ENCODE measurements at regions not wholly inside any gene's neighbourhood (a gene's known extent, or its start where the extent isn't known, plus 50 kb on each side); places are given as distances from the start of the nearest gene placed in this dataset.

- TF ChIP-seq EZH2 (IDR thresholded peaks at IDR 0.05; ENCODE audit: borderline replicate concordance, control insufficient read depth, low read depth, low read length): no peak
- no peak for TF ChIP-seq MAX (IDR thresholded peaks at IDR 0.05; ENCODE audit: low read depth, low read length)
- no peak for TF ChIP-seq CREB1 (IDR thresholded peaks at IDR 0.05; ENCODE audit: low read depth)
- TF ChIP-seq NFYA (IDR thresholded peaks at IDR 0.05; ENCODE audit: borderline replicate concordance, low read depth, low read length): no peak
- TF ChIP-seq MYC (IDR thresholded peaks at IDR 0.05; ENCODE audit: insufficient read depth, insufficient read length, insufficient replicate concordance, low read length, severe bottlenecking): no peak
- no peak for TF ChIP-seq TCF7 (IDR thresholded peaks at IDR 0.05; ENCODE audit: borderline replicate concordance)
- TF ChIP-seq ZZZ3 (IDR thresholded peaks at IDR 0.05; ENCODE audit: control insufficient read depth, insufficient read length, low read depth): no peak
- no peak for TF ChIP-seq USF1 (IDR thresholded peaks at IDR 0.05; ENCODE audit: borderline replicate concordance, extremely low read length, insufficient read depth, low read depth, low read length)
These were observed 194.5 kb downstream of the SNX10 start for GRCh38 chr7:26486153-26486552.

Measured in GM12878 (cell line).